SK-N-SH (cell line): ENCODE measurements at regions not wholly inside any gene's neighbourhood (a gene's known extent, or its start where the extent isn't known, plus 50 kb on each side); places are given as distances from the start of the nearest gene placed in this dataset.

ENCODE experiments used
- CTCF ChIA-PET: fragments of 300-600, 350-600 bp; formaldehyde crosslinking; extraction: SDS; loops from one replicate; lab custom pipeline; 2021; lab: Yijun Ruan, JAX
- POLR2A ChIA-PET: fragments of 350-600 bp; sonication (Branson Sonifier 250); formaldehyde crosslinking; extraction: SDS; loops from one replicate; lab custom pipeline; 2020; ENCODE audit warnings: antibody characterized with exemption, inconsistent platforms; lab: Yijun Ruan, JAX
- DNase-seq: peaks from one replicate; pipeline ENCODE4 v3.0.0; 2012
- H2AFZ ChIP-seq: fragments of 200-600 bp; sonication (generic); 2 replicates; pipeline ENCODE4 v1.8.1; 2016; ENCODE audit warnings: antibody characterized with exemption, mild to moderate bottlenecking, low read depth
- H3F3A ChIP-seq: fragments of 200-600 bp; sonication (generic); replicated peaks from 2 replicates; pipeline ENCODE3; 2016; ENCODE audit warnings: antibody characterized with exemption, mild to moderate bottlenecking; ENCODE audit not compliant: insufficient read depth
- H3K27ac ChIP-seq, 2 experiments: fragments of 200-500 bp in 1 of 2; fragments of 200-600 bp in 1 of 2; sonication (Bioruptor generic) in 1 of 2; sonication (generic), shearing (Covaris generic) in 1 of 2; 2 replicates each; pipeline versions ENCODE4 v1.5.1 to v1.6.1; 2014 to 2016; ENCODE audit warnings: low read depth in 2 of 2, inconsistent platforms in 1 of 2, low read length in 1 of 2, mild to moderate bottlenecking in 1 of 2, mixed read lengths in 1 of 2
- H3K27me3 ChIP-seq: fragments of 200-600 bp; sonication (generic), shearing (Covaris generic); 2 replicates; pipeline ENCODE4 v1.6.1; 2016; ENCODE audit warnings: mixed run types; ENCODE audit not compliant: insufficient read depth
- H3K36me3 ChIP-seq, 2 experiments: fragments of 200-500 bp in 1 of 2; fragments of 200-600 bp in 1 of 2; sonication (Bioruptor generic) in 1 of 2; sonication (generic) in 1 of 2; replicated peaks in 1 of 2; 2 replicates each; pipeline versions ENCODE3 to v1.5.1; 2014 to 2016; ENCODE audit warnings: low read length in 1 of 2, mild to moderate bottlenecking in 1 of 2; ENCODE audit not compliant: insufficient read depth in 2 of 2, control insufficient read depth in 1 of 2
- H3K4me1 ChIP-seq, 2 experiments: fragments of 200-500 bp in 1 of 2; fragments of 200-600 bp in 1 of 2; sonication (Bioruptor generic) in 1 of 2; sonication (generic), shearing (Covaris generic) in 1 of 2; 2 replicates each; pipeline versions ENCODE4 v1.5.1 to v1.6.1; 2014 to 2016; ENCODE audit warnings: low read depth in 1 of 2, low read length in 1 of 2, mixed run types in 1 of 2; ENCODE audit not compliant: insufficient read depth in 2 of 2, control insufficient read depth in 1 of 2
- H3K4me2 ChIP-seq: fragments of 200-600 bp; sonication (generic), shearing (Covaris generic); 2 replicates; pipeline ENCODE4 v1.6.1; 2017; ENCODE audit warnings: mixed run types
- H3K4me3 ChIP-seq, 2 experiments: fragments of 200-500 bp in 1 of 2; fragments of 200-600 bp in 1 of 2; sonication (Bioruptor generic) in 1 of 2; sonication (generic), shearing (Covaris generic) in 1 of 2; 2 replicates each; pipeline versions ENCODE4 v1.5.1 to v1.8.1; 2014 to 2016; ENCODE audit warnings: low read depth in 2 of 2, inconsistent platforms in 1 of 2, low read length in 1 of 2, mild to moderate bottlenecking in 1 of 2, mixed read lengths in 1 of 2, moderate library complexity in 1 of 2
- H3K79me2 ChIP-seq: fragments of 200-600 bp; sonication (generic); 2 replicates; pipeline ENCODE4 v1.8.1; 2017; ENCODE audit warnings: mild to moderate bottlenecking; ENCODE audit not compliant: insufficient read depth
- H3K9ac ChIP-seq: fragments of 200-600 bp; sonication (generic); 2 replicates; pipeline ENCODE4 v1.6.1; 2017; ENCODE audit warnings: mixed run types
- H3K9me2 ChIP-seq: fragments of 200-600 bp; sonication (generic); 2 replicates; pipeline ENCODE4 v1.6.1; 2017; ENCODE audit warnings: mixed run types
- H3K9me3 ChIP-seq: fragments of 200-600 bp; sonication (generic); 2 replicates; pipeline ENCODE4 v1.6.1; 2017; ENCODE audit warnings: mixed run types, mild to moderate bottlenecking, moderate library complexity
- H4K20me1 ChIP-seq: fragments of 200-600 bp; sonication (generic); 2 replicates; pipeline ENCODE4 v1.6.1; 2017; ENCODE audit warnings: mild to moderate bottlenecking, mixed run types; ENCODE audit not compliant: insufficient read depth
- CHD2 ChIP-seq: fragments of 150-350 bp; IDR thresholded peaks from 2 replicates; pipeline ENCODE4 v1.6.1; 2018; ENCODE audit warnings: low read length; ENCODE audit not compliant: partially characterized antibody
- ELF1 ChIP-seq: IDR thresholded peaks from 2 replicates; pipeline ENCODE4 v1.4.0; 2012
- FOSL2 ChIP-seq: IDR thresholded peaks from 2 replicates; pipeline ENCODE4 v1.4.0; 2012; ENCODE audit warnings: low read depth, mild to moderate bottlenecking, moderate library complexity, borderline replicate concordance
- FOXJ3 ChIP-seq: sonication (generic); formaldehyde crosslinking; IDR thresholded peaks from 2 replicates; pipeline ENCODE4 v1.5.1; 2020; ENCODE audit warnings: mild to moderate bottlenecking, missing genetic modification reagents
- FOXM1 ChIP-seq: IDR thresholded peaks from 2 replicates; pipeline ENCODE4 v1.4.0; 2012; ENCODE audit warnings: low read depth, mild to moderate bottlenecking
- GATA2 ChIP-seq: sonication (generic); formaldehyde crosslinking; IDR thresholded peaks from 2 replicates; pipeline ENCODE4 v1.5.0; 2020; ENCODE audit warnings: mild to moderate bottlenecking, missing genetic modification reagents
- JUND ChIP-seq: IDR thresholded peaks from 2 replicates; pipeline ENCODE4 v1.4.0; 2012
- NFIC ChIP-seq: IDR thresholded peaks from 2 replicates; pipeline ENCODE4 v1.4.0; 2012; ENCODE audit warnings: borderline replicate concordance
- NRF1 ChIP-seq: IDR thresholded peaks from 2 replicates; pipeline ENCODE4 v1.6.1; 2012; ENCODE audit warnings: low read depth, mild to moderate bottlenecking, low read length
- RFX5 ChIP-seq: IDR thresholded peaks from 2 replicates; pipeline ENCODE4 v1.6.1; 2012; ENCODE audit warnings: mild to moderate bottlenecking, improper control_type of control experiment, low read length
- RXRA ChIP-seq: IDR thresholded peaks from 2 replicates; pipeline ENCODE4 v1.4.0; 2012; ENCODE audit warnings: low read depth, mild to moderate bottlenecking, borderline replicate concordance
- SIN3A ChIP-seq: IDR thresholded peaks from 2 replicates; pipeline ENCODE4 v1.6.1; 2012; ENCODE audit warnings: low read depth, mild to moderate bottlenecking, low read length, moderate library complexity, borderline replicate concordance
- SMC3 ChIP-seq: IDR thresholded peaks from 2 replicates; pipeline ENCODE4 v1.6.1; 2012; ENCODE audit warnings: low read depth, low read length, improper control_type of control experiment
- TEAD4 ChIP-seq: IDR thresholded peaks from 2 replicates; pipeline ENCODE4 v1.4.0; 2012; ENCODE audit warnings: mild to moderate bottlenecking, borderline replicate concordance; ENCODE audit not compliant: insufficient read depth
- YY1 ChIP-seq: IDR thresholded peaks from 2 replicates; pipeline ENCODE4 v1.4.0; 2012; ENCODE audit warnings: low read depth, mild to moderate bottlenecking
- WGBS: methylation state at CpG from one replicate; pipeline ENCODE4 v1.1.6; 2017; ENCODE audit warnings: low lambda C conversion rate; 5-methylcytosine and 5-hydroxymethylcytosine counted together
- TF ChIP-seq, protein P1 (sequence below): IDR thresholded peaks from 2 replicates; pipeline ENCODE4 v1.6.1; 2012; ENCODE audit warnings: mild to moderate bottlenecking, low read depth, low read length, moderate library complexity
- TF ChIP-seq, protein P2 (sequence below): IDR thresholded peaks from 2 replicates; pipeline ENCODE4 v1.4.0; 2012; ENCODE audit warnings: low read depth, borderline replicate concordance
- TF ChIP-seq, protein P3 (sequence below): fragments of 200-600 bp; sonication (generic); IDR thresholded peaks from 2 replicates; pipeline ENCODE4 v1.6.1; 2017; ENCODE audit warnings: antibody characterized with exemption, mild to moderate bottlenecking, moderate library complexity
- TF ChIP-seq, protein P4 (sequence below): fragments of 150-350 bp; IDR thresholded peaks from 2 replicates; pipeline ENCODE4 v1.6.1; 2017; ENCODE audit warnings: antibody characterized with exemption, low read length, low read depth, borderline replicate concordance
- TF ChIP-seq, protein P5 (sequence below): IDR thresholded peaks from 2 replicates; pipeline ENCODE4; 2012

DNA sequence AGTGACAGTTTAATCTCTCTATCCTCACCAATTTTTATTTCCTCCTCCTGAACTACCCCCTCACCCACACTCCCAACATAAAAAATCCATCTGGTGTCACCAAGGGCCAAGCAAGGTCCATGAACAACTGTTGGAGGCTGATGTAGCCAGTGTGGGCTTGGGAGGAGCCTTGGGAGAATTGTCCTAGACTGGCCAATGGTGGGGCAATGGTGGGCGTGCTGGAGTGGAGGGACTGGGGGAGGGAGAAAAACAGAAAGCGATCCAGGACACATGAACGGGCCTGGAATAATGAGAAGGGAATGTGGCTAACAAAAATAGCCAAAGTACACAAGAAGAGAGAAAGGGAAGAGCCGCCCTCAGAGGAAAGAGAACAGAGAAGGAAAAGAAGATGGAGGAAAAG, 272.6 kb downstream of the ENC1 start:
- H3K79me2 ChIP-seq = no peaks in the 10 kb centered on the region
- H3K4me3 ChIP-seq = no peak overlapping the region
- no peaks in the 10 kb centered on the region for H3K9me2 ChIP-seq
- ChIA-PET POLR2A (no interaction called here), CTCF (interaction anchor here (1.2 kb wide), 1 partner anchor 273 kb away, joined by 4 read pairs; no protein-coding TSS in a partner anchor)
- no peak overlapping the region for H3K9ac ChIP-seq
- H3K4me1 ChIP-seq = no peaks in the 10 kb centered on the region
- no peak overlapping the region for H3K4me2 ChIP-seq
- H3K27me3 ChIP-seq = no peaks in the 10 kb centered on the region
- WGBS = 76% methylated on average over 4 of the region's 4 CpGs
- TF ChIP-seq SMC3 = no peak
- no peak for TF ChIP-seq FOXJ3
- TF ChIP-seq, protein P1, sequence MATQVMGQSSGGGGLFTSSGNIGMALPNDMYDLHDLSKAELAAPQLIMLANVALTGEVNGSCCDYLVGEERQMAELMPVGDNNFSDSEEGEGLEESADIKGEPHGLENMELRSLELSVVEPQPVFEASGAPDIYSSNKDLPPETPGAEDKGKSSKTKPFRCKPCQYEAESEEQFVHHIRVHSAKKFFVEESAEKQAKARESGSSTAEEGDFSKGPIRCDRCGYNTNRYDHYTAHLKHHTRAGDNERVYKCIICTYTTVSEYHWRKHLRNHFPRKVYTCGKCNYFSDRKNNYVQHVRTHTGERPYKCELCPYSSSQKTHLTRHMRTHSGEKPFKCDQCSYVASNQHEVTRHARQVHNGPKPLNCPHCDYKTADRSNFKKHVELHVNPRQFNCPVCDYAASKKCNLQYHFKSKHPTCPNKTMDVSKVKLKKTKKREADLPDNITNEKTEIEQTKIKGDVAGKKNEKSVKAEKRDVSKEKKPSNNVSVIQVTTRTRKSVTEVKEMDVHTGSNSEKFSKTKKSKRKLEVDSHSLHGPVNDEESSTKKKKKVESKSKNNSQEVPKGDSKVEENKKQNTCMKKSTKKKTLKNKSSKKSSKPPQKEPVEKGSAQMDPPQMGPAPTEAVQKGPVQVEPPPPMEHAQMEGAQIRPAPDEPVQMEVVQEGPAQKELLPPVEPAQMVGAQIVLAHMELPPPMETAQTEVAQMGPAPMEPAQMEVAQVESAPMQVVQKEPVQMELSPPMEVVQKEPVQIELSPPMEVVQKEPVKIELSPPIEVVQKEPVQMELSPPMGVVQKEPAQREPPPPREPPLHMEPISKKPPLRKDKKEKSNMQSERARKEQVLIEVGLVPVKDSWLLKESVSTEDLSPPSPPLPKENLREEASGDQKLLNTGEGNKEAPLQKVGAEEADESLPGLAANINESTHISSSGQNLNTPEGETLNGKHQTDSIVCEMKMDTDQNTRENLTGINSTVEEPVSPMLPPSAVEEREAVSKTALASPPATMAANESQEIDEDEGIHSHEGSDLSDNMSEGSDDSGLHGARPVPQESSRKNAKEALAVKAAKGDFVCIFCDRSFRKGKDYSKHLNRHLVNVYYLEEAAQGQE = no peak
- H3K36me3 ChIP-seq = no peaks in the 10 kb centered on the region
- no peaks in the 10 kb centered on the region for H3K9me3 ChIP-seq
- no peaks in the 10 kb centered on the region for H4K20me1 ChIP-seq
- no peak overlapping the region for H3K27ac ChIP-seq
- H2AFZ ChIP-seq = no peak overlapping the region
- no peak for DNase-seq
- H3F3A ChIP-seq = no peaks in the 10 kb centered on the region

DNA sequence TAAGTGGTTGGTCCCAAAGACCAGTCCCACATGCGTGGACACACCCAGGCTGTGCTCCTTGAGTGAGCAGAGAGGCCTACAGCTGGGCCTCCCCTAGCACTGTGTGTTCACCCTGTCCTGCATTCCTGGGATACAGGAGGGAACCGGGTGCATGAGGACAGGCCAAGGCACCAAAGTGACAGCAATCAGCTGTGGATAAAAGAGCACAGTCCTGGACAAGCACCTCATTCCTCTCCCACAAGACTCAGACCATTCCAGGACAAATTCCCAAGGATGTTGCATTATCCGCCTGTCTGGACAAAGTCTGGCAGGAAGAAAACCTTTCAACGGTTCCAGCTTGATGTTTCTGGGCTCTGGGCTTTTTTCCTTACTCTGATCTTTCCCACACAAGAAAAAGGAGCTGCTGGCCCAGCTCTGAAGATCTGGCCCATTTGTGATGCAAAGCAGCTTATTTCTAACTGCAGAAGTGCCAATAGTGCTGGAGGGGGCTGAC, 273.2 kb downstream of the ENC1 start:
- Histone ChIP-seq H3K4me2 (no peak overlapping the region), H3K36me3 (no peaks in the 10 kb centered on the region), H4K20me1 (no peaks in the 10 kb centered on the region), H3K27ac (no peak overlapping the region), H2AFZ (no peak overlapping the region), H3K27me3 (no peaks in the 10 kb centered on the region), H3K79me2 (no peaks in the 10 kb centered on the region), H3F3A (no peaks in the 10 kb centered on the region), H3K4me3 (no peak overlapping the region), H3K9me2 (no peaks in the 10 kb centered on the region), H3K9ac (no peak overlapping the region), H3K4me1 (no peaks in the 10 kb centered on the region), H3K9me3 (no peaks in the 10 kb centered on the region)
- WGBS = 27% methylated on average over 4 of the region's 4 CpGs
- POLR2A ChIA-PET = no interaction called here
- no peak for DNase-seq
- CTCF ChIA-PET = interaction anchor here (1.2 to 1.4 kb wide), 2 partner anchors 14 to 274 kb away, joined by 3 to 4 read pairs; no protein-coding TSS in a partner anchor
- TF ChIP-seq GATA2 (CRISPR knock-in tag) = no peak
- TF ChIP-seq TEAD4 = no peak
- no peak for TF ChIP-seq NRF1
- TF ChIP-seq, protein P2, sequence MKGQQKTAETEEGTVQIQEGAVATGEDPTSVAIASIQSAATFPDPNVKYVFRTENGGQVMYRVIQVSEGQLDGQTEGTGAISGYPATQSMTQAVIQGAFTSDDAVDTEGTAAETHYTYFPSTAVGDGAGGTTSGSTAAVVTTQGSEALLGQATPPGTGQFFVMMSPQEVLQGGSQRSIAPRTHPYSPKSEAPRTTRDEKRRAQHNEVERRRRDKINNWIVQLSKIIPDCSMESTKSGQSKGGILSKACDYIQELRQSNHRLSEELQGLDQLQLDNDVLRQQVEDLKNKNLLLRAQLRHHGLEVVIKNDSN = no peak
- TF ChIP-seq YY1 = no peak
- no peak for TF ChIP-seq FOSL2
- no peak for TF ChIP-seq SIN3A
- TF ChIP-seq CHD2 = no peak
- TF ChIP-seq, protein P3, sequence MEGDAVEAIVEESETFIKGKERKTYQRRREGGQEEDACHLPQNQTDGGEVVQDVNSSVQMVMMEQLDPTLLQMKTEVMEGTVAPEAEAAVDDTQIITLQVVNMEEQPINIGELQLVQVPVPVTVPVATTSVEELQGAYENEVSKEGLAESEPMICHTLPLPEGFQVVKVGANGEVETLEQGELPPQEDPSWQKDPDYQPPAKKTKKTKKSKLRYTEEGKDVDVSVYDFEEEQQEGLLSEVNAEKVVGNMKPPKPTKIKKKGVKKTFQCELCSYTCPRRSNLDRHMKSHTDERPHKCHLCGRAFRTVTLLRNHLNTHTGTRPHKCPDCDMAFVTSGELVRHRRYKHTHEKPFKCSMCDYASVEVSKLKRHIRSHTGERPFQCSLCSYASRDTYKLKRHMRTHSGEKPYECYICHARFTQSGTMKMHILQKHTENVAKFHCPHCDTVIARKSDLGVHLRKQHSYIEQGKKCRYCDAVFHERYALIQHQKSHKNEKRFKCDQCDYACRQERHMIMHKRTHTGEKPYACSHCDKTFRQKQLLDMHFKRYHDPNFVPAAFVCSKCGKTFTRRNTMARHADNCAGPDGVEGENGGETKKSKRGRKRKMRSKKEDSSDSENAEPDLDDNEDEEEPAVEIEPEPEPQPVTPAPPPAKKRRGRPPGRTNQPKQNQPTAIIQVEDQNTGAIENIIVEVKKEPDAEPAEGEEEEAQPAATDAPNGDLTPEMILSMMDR = no peak
- no peak for TF ChIP-seq NFIC
- no peak for TF ChIP-seq ELF1
- no peak for TF ChIP-seq RFX5
- TF ChIP-seq, protein P4, sequence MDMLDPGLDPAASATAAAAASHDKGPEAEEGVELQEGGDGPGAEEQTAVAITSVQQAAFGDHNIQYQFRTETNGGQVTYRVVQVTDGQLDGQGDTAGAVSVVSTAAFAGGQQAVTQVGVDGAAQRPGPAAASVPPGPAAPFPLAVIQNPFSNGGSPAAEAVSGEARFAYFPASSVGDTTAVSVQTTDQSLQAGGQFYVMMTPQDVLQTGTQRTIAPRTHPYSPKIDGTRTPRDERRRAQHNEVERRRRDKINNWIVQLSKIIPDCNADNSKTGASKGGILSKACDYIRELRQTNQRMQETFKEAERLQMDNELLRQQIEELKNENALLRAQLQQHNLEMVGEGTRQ = no peak
- TF ChIP-seq, protein P5, sequence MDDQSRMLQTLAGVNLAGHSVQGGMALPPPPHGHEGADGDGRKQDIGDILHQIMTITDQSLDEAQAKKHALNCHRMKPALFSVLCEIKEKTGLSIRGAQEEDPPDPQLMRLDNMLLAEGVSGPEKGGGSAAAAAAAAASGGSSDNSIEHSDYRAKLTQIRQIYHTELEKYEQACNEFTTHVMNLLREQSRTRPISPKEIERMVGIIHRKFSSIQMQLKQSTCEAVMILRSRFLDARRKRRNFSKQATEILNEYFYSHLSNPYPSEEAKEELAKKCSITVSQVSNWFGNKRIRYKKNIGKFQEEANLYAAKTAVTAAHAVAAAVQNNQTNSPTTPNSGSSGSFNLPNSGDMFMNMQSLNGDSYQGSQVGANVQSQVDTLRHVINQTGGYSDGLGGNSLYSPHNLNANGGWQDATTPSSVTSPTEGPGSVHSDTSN = no peak
- no peak for TF ChIP-seq FOXM1
- TF ChIP-seq RXRA = no peak
- TF ChIP-seq JUND = no peak
